ENCODE measurements at regions not wholly inside any gene's neighbourhood (a gene's known extent, or its start where the extent isn't known, plus 50 kb on each side); places are given as distances from the start of the nearest gene placed in this dataset.

DNA sequence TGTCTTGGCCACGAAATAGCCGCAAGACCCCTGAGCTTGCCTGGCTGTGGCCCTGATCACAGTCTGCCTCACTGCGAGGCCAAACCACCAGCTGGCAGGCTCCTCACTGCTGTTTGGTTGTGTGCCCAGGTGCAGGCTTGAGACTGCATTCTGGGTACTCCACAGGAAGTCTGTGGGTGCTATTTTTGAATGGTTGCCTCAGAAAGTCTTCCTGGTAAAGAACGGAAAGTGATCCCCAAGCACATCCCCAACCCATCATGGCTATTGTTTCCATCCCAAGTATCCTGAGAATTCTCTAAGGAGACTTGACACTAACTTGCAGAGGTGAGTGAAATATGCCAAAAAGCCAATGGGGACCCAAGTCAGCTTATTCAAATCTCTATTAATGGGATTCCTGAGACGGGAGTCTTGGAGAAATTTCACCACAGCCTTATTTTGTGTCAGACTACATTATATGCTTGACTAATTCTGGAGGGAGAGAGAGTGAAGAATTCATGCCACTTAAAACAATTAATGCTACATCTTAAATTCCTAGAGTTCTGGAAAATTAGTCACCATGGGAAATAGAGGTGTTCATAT, 170.9 kb downstream of the RAMP3 start:
- TF ChIP-seq, protein P1, sequence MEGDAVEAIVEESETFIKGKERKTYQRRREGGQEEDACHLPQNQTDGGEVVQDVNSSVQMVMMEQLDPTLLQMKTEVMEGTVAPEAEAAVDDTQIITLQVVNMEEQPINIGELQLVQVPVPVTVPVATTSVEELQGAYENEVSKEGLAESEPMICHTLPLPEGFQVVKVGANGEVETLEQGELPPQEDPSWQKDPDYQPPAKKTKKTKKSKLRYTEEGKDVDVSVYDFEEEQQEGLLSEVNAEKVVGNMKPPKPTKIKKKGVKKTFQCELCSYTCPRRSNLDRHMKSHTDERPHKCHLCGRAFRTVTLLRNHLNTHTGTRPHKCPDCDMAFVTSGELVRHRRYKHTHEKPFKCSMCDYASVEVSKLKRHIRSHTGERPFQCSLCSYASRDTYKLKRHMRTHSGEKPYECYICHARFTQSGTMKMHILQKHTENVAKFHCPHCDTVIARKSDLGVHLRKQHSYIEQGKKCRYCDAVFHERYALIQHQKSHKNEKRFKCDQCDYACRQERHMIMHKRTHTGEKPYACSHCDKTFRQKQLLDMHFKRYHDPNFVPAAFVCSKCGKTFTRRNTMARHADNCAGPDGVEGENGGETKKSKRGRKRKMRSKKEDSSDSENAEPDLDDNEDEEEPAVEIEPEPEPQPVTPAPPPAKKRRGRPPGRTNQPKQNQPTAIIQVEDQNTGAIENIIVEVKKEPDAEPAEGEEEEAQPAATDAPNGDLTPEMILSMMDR (optimal IDR thresholded peaks at IDR 0.05 in 1 of 3, IDR thresholded peaks at IDR 0.05 in 1 of 3, conservative IDR thresholded peaks at IDR 0.05 in 1 of 3; ENCODE audit: extremely low read depth in 1 of 3, insufficient read depth in 2 of 3, low read length in 3 of 3), result no peak
- TF ChIP-seq EZH2 (IDR thresholded peaks at IDR 0.05; ENCODE audit: low read length), result no peak

Measured in keratinocyte (primary cell).